Omental fat pad (tissue), 3 donors: ENCODE measurements at regions not wholly inside any gene's neighbourhood (a gene's known extent, or its start where the extent isn't known, plus 50 kb on each side); places are given as distances from the start of the nearest gene placed in this dataset.

ENCODE experiments used
- ATAC-seq: fragments of 150-250 bp; one replicate; pipeline ENCODE4 v1.9.1; 2016; ENCODE audit warnings: mild to moderate bottlenecking, moderate library complexity; ENCODE audit not compliant: low FRiP score
- DNase-seq: peaks from one replicate; pipeline ENCODE4 v3.0.0-alpha.2; 2019; ENCODE audit warnings: low spot score
- CTCF ChIP-seq, 3 donors: fragments of 450-650 bp; IDR thresholded peaks; one replicate each; pipeline ENCODE4 v1.5.1; 2016 to 2017; ENCODE audit warnings: antibody characterized with exemption in 3 of 3, mild to moderate bottlenecking in 3 of 3, moderate library complexity in 2 of 3

- ATAC-seq, result no peak
- no peak for DNase-seq
- no peak for TF ChIP-seq CTCF (IDR thresholded peaks at IDR 0.05)
Measured at GRCh38 chr1:193366764-193367507, 180.5 kb upstream of the B3GALT2 start.

DNA sequence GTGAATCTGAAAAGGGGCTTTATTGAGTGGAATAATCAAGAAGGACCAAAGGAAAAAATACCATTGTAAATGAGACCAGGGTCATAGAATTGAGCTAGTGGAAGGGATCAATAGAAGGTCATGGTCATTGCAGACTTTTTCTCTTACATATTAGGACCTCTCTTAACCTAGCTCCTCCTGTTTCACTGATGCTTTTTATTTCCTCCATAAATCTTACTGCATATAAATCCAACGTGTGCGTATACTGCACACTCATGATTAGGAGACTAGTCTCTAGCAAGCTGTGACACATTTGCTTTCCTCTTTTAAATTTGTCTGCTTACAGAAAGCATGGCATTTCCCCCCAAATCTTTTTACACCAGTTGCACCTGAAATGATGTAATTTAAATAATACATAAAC lies 179.6 kb upstream of the B3GALT2 start:
- ATAC-seq, result no peak
- no peak for TF ChIP-seq CTCF (IDR thresholded peaks at IDR 0.05)
- DNase-seq, result no peak

GRCh38 chr1:193359631-193360030 lies 173.2 kb upstream of the B3GALT2 start:
- TF ChIP-seq CTCF (IDR thresholded peaks at IDR 0.05), result no peak
- ATAC-seq (no peak), DNase-seq (no peak)

- DNase-seq (no peak), ATAC-seq (no peak)
- no peak for TF ChIP-seq CTCF (IDR thresholded peaks at IDR 0.05)
Measured at GRCh38 chr1:193358419-193358818, 172.0 kb upstream of the B3GALT2 start.

DNA sequence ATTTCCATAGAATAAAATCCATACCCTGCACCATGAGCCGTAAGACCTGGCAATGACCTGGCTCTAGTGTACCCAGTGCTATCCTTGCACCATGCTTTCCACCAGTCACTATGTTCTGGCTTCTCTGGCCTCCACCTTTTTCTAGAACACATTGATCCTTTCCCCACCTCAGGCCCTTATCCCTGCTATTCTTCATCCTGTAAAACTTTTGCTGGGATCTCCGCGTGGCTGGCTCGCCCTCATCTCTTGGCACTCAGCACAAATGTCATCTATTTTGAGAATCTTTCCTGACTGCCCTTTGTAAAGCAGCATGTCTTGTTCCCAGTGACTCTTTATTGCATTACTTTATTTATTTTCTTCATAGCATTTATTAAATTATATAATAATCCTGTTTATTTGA lies 169.8 kb upstream of the B3GALT2 start:
- DNase-seq (no peak), ATAC-seq (no peak)
- no peak for TF ChIP-seq CTCF (IDR thresholded peaks at IDR 0.05)

- DNase-seq (no peak), ATAC-seq (no peak)
- no peak for TF ChIP-seq CTCF (IDR thresholded peaks at IDR 0.05)
Measured at GRCh38 chr1:193355626-193356025, 169.2 kb upstream of the B3GALT2 start.

- no peak for DNase-seq
- ATAC-seq, result no peak
Measured at GRCh38 chr1:193355178-193355577, 168.8 kb upstream of the B3GALT2 start.

More at GRCh38 chr1:193355178-193355577, 168.8 kb upstream of the B3GALT2 start:
- no peak for TF ChIP-seq CTCF (IDR thresholded peaks at IDR 0.05)
